GM13976 (cell line): ENCODE measurements at regions not wholly inside any gene's neighbourhood (a gene's known extent, or its start where the extent isn't known, plus 50 kb on each side); places are given as distances from the start of the nearest gene placed in this dataset.

Experiments used
- DNase-seq: peaks from one replicate; pipeline ENCODE4 v3.0.0; 2012; ENCODE audit warnings: low spot score
- CTCF ChIP-seq: IDR thresholded peaks from 2 replicates; pipeline ENCODE4 v1.5.1; 2012; ENCODE audit warnings: borderline replicate concordance, mild to moderate bottlenecking; ENCODE audit not compliant: insufficient read depth; ENCODE audit errors: extremely low read depth, missing control alignments, control extremely low read depth
- in situ Hi-C: fragments of 300-500 bp; cut with MboI; formaldehyde crosslinking; loops from one replicate; pipeline ENCODE4 v1.12.0; 2022; ENCODE audit warnings: low sequenced_read_pairs, mixed read lengths, inconsistent platforms; ENCODE audit not compliant: unreplicated experiment

GRCh38 chr18:56393870-56394269 lies 244.5 kb downstream of the TXNL1 start:
- no peak for DNase-seq
- in situ Hi-C loops: no loop called here
- TF ChIP-seq CTCF: no peak

- in situ Hi-C loops: no loop called here
- no peak for DNase-seq
- TF ChIP-seq CTCF: no peak
Measured at GRCh38 chr18:56391931-56392590, 246.3 kb downstream of the TXNL1 start.

GRCh38 chr18:56390626-56391025 lies 247.8 kb downstream of the TXNL1 start:
- DNase-seq: no peak
- TF ChIP-seq CTCF: no peak
- in situ Hi-C loops: no loop called here

GRCh38 chr18:56389190-56389589 lies 249.2 kb downstream of the TXNL1 start:
- DNase-seq: no peak
- TF ChIP-seq CTCF: no peak
- in situ Hi-C loops: no loop called here

GRCh38 chr18:56388571-56388970 lies 249.8 kb downstream of the TXNL1 start:
- in situ Hi-C loops: no loop called here
- TF ChIP-seq CTCF: no peak
- DNase-seq: no peak

GRCh38 chr18:56386856-56387255 lies 251.5 kb downstream of the TXNL1 start:
- DNase-seq: no peak
- in situ Hi-C loops: no loop called here
- no peak for TF ChIP-seq CTCF
